Sigmoid colon (tissue), 3 donors: ENCODE measurements at regions not wholly inside any gene's neighbourhood (a gene's known extent, or its start where the extent isn't known, plus 50 kb on each side); places are given as distances from the start of the nearest gene placed in this dataset.

ENCODE experiments used
- CTCF ChIP-seq, 4 experiments: fragments of 450-650 bp in 3 of 4; fragments of 200-600 bp in 1 of 4; IDR thresholded peaks; one replicate each; pipeline ENCODE4 v1.5.1; 2016 to 2019; ENCODE audit warnings: antibody characterized with exemption in 4 of 4, mild to moderate bottlenecking in 3 of 4, moderate library complexity in 2 of 4
- POLR2A ChIP-seq, 2 donors: fragments of 450-650 bp; IDR thresholded peaks; one replicate each; pipeline ENCODE4 v1.6.1; 2016; ENCODE audit warnings: antibody characterized with exemption in 2 of 2, mild to moderate bottlenecking in 2 of 2, moderate library complexity in 2 of 2

DNA sequence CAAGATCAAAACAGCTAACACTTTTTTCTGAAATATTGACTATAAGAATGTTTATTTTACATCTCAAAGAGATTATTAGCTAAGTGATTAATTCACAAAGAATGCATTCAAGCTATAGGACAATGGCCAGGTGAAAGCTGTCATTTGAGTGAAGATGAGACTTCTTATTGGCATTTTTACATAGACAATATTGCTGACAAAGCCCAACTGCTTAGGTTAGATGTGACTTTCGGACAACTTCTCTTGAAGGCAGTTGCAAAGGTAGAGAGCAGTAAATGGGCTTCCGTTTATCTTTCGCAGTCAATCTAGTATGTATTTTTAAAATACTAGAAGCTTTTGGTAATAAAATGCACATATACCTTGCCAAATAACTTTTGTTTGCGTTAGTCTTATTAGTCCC lies 1041.3 kb downstream of the AMY1C start:
- no peak for TF ChIP-seq POLR2A (IDR thresholded peaks at IDR 0.05)
- TF ChIP-seq CTCF (IDR thresholded peaks at IDR 0.05): no peak
